ENCODE measurements at regions not wholly inside any gene's neighbourhood (a gene's known extent, or its start where the extent isn't known, plus 50 kb on each side); places are given as distances from the start of the nearest gene placed in this dataset.

- no peak for TF ChIP-seq GATA2 (IDR thresholded peaks at IDR 0.05; ENCODE audit: low read depth, low read length)
- no peak for TF ChIP-seq GATA3 (IDR thresholded peaks at IDR 0.05; ENCODE audit: low read depth, low read length)
Observed at GRCh38 chr12:115852054-115852453, 425.4 kb downstream of the MED13L start.
